Tibial nerve (tissue), 4 donors: ENCODE measurements at regions not wholly inside any gene's neighbourhood (a gene's known extent, or its start where the extent isn't known, plus 50 kb on each side); places are given as distances from the start of the nearest gene placed in this dataset.

ENCODE experiments used
- DNase-seq, 2 donors: peaks; one replicate each; pipeline ENCODE4 v3.0.0-alpha.2; 2019; ENCODE audit warnings: low spot score in 2 of 2
- H3K27ac ChIP-seq, 4 donors: fragments of 200-600 bp; sonication (generic) in 3 of 4; one replicate each; pipeline ENCODE4 v1.5.1; 2017 to 2019; ENCODE audit warnings: mild to moderate bottlenecking in 1 of 4
- H3K27me3 ChIP-seq, 2 donors: fragments of 200-600 bp; sonication (generic) in 1 of 2; one replicate each; pipeline versions ENCODE4 v1.5.1 to v1.6.0; 2017 to 2019
- H3K36me3 ChIP-seq, 3 donors: fragments of 200-600 bp; sonication (generic); one replicate each; pipeline ENCODE4 v1.5.1; 2018 to 2019
- H3K4me1 ChIP-seq, 4 donors: fragments of 200-600 bp; sonication (generic) in 3 of 4; one replicate each; pipeline ENCODE4 v1.5.1; 2017 to 2019
- H3K4me3 ChIP-seq, 4 donors: fragments of 200-600 bp; sonication (generic) in 3 of 4; one replicate each; pipeline ENCODE4 v1.5.1; 2017 to 2019; ENCODE audit warnings: mild to moderate bottlenecking in 1 of 4, moderate library complexity in 1 of 4
- H3K9me3 ChIP-seq, 4 donors: fragments of 200-600 bp; sonication (generic) in 3 of 4; one replicate each; pipeline ENCODE4 v1.5.1; 2017 to 2019
- EP300 ChIP-seq, 2 donors: sonication (generic); formaldehyde crosslinking; IDR thresholded peaks; one replicate each; pipeline ENCODE4 v1.6.1; 2017; ENCODE audit warnings: antibody characterized with exemption in 2 of 2, mild to moderate bottlenecking in 1 of 2
- POLR2A ChIP-seq, 2 donors: fragments of 450-650 bp; IDR thresholded peaks; one replicate each; pipeline ENCODE4 v1.6.1; 2017; ENCODE audit warnings: antibody characterized with exemption in 2 of 2, mild to moderate bottlenecking in 2 of 2, moderate library complexity in 2 of 2
- WGBS, 2 donors: methylation state at CpG; one replicate each; pipeline ENCODE4 v1.1.5; 2018; 5-methylcytosine and 5-hydroxymethylcytosine counted together
- TF ChIP-seq, protein P1 (sequence below), 5 experiments: fragments of 200-600 bp in 3 of 5; fragments of 450-650 bp in 2 of 5; sonication (generic) in 3 of 5; IDR thresholded peaks; one replicate each; pipeline ENCODE4 v1.5.1; 2016 to 2019; ENCODE audit warnings: antibody characterized with exemption in 5 of 5, mild to moderate bottlenecking in 3 of 5, moderate library complexity in 2 of 5

GRCh38 chr4:183825346-183825745, 79.8 kb upstream of the STOX2 start:
- no peak for TF ChIP-seq EP300 (IDR thresholded peaks at IDR 0.05)
- TF ChIP-seq POLR2A (IDR thresholded peaks at IDR 0.05) = no peak
- TF ChIP-seq, protein P1, sequence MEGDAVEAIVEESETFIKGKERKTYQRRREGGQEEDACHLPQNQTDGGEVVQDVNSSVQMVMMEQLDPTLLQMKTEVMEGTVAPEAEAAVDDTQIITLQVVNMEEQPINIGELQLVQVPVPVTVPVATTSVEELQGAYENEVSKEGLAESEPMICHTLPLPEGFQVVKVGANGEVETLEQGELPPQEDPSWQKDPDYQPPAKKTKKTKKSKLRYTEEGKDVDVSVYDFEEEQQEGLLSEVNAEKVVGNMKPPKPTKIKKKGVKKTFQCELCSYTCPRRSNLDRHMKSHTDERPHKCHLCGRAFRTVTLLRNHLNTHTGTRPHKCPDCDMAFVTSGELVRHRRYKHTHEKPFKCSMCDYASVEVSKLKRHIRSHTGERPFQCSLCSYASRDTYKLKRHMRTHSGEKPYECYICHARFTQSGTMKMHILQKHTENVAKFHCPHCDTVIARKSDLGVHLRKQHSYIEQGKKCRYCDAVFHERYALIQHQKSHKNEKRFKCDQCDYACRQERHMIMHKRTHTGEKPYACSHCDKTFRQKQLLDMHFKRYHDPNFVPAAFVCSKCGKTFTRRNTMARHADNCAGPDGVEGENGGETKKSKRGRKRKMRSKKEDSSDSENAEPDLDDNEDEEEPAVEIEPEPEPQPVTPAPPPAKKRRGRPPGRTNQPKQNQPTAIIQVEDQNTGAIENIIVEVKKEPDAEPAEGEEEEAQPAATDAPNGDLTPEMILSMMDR (IDR thresholded peaks at IDR 0.05) = no peak
- H3K9me3 ChIP-seq = no peaks in the 10 kb centered on the region
- 94 to 95% methylated on average over 18 of the region's 18 CpGs for WGBS, 2 donors

GRCh38 chr4:183826461-183826860, 78.6 kb upstream of the STOX2 start:
- H3K36me3 ChIP-seq = no peaks in the 10 kb centered on the region
- H3K27me3 ChIP-seq = no peaks in the 10 kb centered on the region
- no peaks in the 10 kb centered on the region for H3K9me3 ChIP-seq
- no peak overlapping the region for H3K4me3 ChIP-seq
- peak overlapping the region in 2 of 4 donors; percentile 48 to 56 for H3K27ac ChIP-seq
- H3K4me1 ChIP-seq = peaks cover 0 to 55% (median 15%) of the 10 kb centered on the region in 4 donors
- TF ChIP-seq POLR2A (IDR thresholded peaks at IDR 0.05) (no peak), EP300 (IDR thresholded peaks at IDR 0.05) (no peak)
- TF ChIP-seq, protein P1 (IDR thresholded peaks at IDR 0.05) = no peak
- WGBS, 2 donors = 61 to 68% methylated on average over 10 of the region's 10 CpGs
- DNase-seq = no peak

More at GRCh38 chr4:183825346-183825745, 79.8 kb upstream of the STOX2 start:
- DNase-seq = no peak
- Histone ChIP-seq H3K4me1 (peaks cover 0 to 47% (median 10%) of the 10 kb centered on the region in 4 donors), H3K36me3 (no peaks in the 10 kb centered on the region), H3K27me3 (no peaks in the 10 kb centered on the region), H3K4me3 (no peak overlapping the region), H3K27ac (no peak overlapping the region)

GRCh38 chr4:183828125-183828524, 77.0 kb upstream of the STOX2 start:
- no peak for DNase-seq
- Histone ChIP-seq H3K27me3 (no peaks in the 10 kb centered on the region), H3K36me3 (no peaks in the 10 kb centered on the region)

DNA sequence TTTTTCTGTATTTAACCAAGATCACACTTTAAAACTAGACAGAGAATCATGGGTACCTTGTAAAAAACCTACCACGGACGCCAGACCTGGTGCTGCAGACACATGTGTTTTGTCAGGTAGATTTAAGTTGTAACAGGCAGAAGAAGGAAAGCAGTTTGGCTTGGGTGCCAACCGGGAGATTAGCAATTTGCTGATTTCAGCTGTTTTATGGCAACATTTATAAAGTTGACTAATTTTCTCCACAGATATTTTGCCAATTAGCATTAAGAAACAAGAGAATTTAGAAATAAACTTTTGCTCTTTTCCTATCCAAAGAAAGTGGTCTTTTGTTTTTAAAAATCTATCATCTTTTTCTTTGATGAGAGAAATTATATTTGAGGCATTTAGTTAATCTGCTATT, 76.3 kb upstream of the STOX2 start:
- H3K4me1 ChIP-seq = peaks cover 0 to 62% (median 11%) of the 10 kb centered on the region in 4 donors
- H3K27ac ChIP-seq = peak overlapping the region in 2 of 4 donors; percentile 65 to 73
- TF ChIP-seq, protein P1 (IDR thresholded peaks at IDR 0.05) = no peak
- TF ChIP-seq POLR2A (IDR thresholded peaks at IDR 0.05) (no peak), EP300 (IDR thresholded peaks at IDR 0.05) (no peak)
- WGBS, 2 donors = 52 to 61% methylated on average over 3 of the region's 3 CpGs
- no peak for DNase-seq
- no peaks in the 10 kb centered on the region for H3K36me3 ChIP-seq
- H3K4me3 ChIP-seq = no peak overlapping the region
- H3K9me3 ChIP-seq = no peaks in the 10 kb centered on the region
- H3K27me3 ChIP-seq = no peaks in the 10 kb centered on the region

More at GRCh38 chr4:183828125-183828524, 77.0 kb upstream of the STOX2 start:
- peak overlapping the region in 2 of 4 donors; percentile 65 to 73 for H3K27ac ChIP-seq
- no peak overlapping the region for H3K4me3 ChIP-seq
- TF ChIP-seq, protein P1 (IDR thresholded peaks at IDR 0.05) = no peak
- TF ChIP-seq POLR2A (IDR thresholded peaks at IDR 0.05) = no peak
- no peak for TF ChIP-seq EP300 (IDR thresholded peaks at IDR 0.05)
- 25 to 32% methylated on average over 6 of the region's 6 CpGs for WGBS, 2 donors
- H3K4me1 ChIP-seq = peaks cover 0 to 62% (median 14%) of the 10 kb centered on the region in 4 donors
- H3K9me3 ChIP-seq = no peaks in the 10 kb centered on the region

GRCh38 chr4:183830438-183830985, 74.6 kb upstream of the STOX2 start:
- DNase-seq = no peak
- WGBS, 2 donors = 11 to 21% methylated on average over 2 of the region's 2 CpGs
- no peak for TF ChIP-seq EP300 (IDR thresholded peaks at IDR 0.05)
- TF ChIP-seq, protein P1 (IDR thresholded peaks at IDR 0.05) = no peak
- TF ChIP-seq POLR2A (IDR thresholded peaks at IDR 0.05) = no peak

More at GRCh38 chr4:183830438-183830985, 74.6 kb upstream of the STOX2 start:
- H3K27me3 ChIP-seq = no peaks in the 10 kb centered on the region
- H3K4me1 ChIP-seq = peaks cover 0 to 62% (median 11%) of the 10 kb centered on the region in 4 donors
- peak overlapping the region in 2 of 4 donors; percentile 65 to 68 for H3K27ac ChIP-seq
- H3K9me3 ChIP-seq = no peaks in the 10 kb centered on the region
- no peak overlapping the region for H3K4me3 ChIP-seq
- no peaks in the 10 kb centered on the region for H3K36me3 ChIP-seq
